Breast epithelium (tissue), 4 donors: ENCODE measurements at regions not wholly inside any gene's neighbourhood (a gene's known extent, or its start where the extent isn't known, plus 50 kb on each side); places are given as distances from the start of the nearest gene placed in this dataset.

Experiments used
- DNase-seq, 2 donors: peaks; one replicate each; pipeline ENCODE4 v3.0.0-alpha.2; 2019; ENCODE audit warnings: low spot score in 2 of 2
- H3K27ac ChIP-seq, 2 donors: fragments of 200-600 bp; sonication (generic) in 1 of 2; one replicate each; pipeline ENCODE4 v1.5.1; 2016 to 2019; ENCODE audit warnings: mild to moderate bottlenecking in 1 of 2
- H3K27me3 ChIP-seq, 2 donors: fragments of 200-600 bp; sonication (generic) in 1 of 2; one replicate each; pipeline versions ENCODE4 v1.5.1 to v1.6.0; 2017 to 2019; ENCODE audit warnings: control low read depth in 1 of 2, mild to moderate bottlenecking in 1 of 2
- H3K36me3 ChIP-seq: fragments of 200-600 bp; one replicate; pipeline ENCODE4 v1.5.1; 2019
- H3K4me1 ChIP-seq, 2 donors: fragments of 200-600 bp; sonication (generic); one replicate each; pipeline ENCODE4 v1.5.1; 2016 to 2019; ENCODE audit warnings: control low read depth in 1 of 2
- H3K4me3 ChIP-seq, 3 donors: fragments of 200-600 bp; sonication (generic); 1 replicate in 2 of 3; 2 replicates in 1 of 3; pipeline ENCODE4 v1.5.1; 2016 to 2019; ENCODE audit warnings: mild to moderate bottlenecking in 3 of 3, moderate library complexity in 2 of 3
- H3K9me3 ChIP-seq, 2 donors: fragments of 200-600 bp; sonication (generic) in 1 of 2; one replicate each; pipeline ENCODE4 v1.5.1; 2016 to 2019; ENCODE audit warnings: control low read depth in 1 of 2
- CTCF ChIP-seq, 3 donors: fragments of 450-650 bp; IDR thresholded peaks; one replicate each; pipeline ENCODE4 v1.5.1; 2016 to 2017; ENCODE audit warnings: antibody characterized with exemption in 3 of 3, mild to moderate bottlenecking in 3 of 3, moderate library complexity in 3 of 3
- POLR2A ChIP-seq: fragments of 450-650 bp; IDR thresholded peaks from one replicate; pipeline ENCODE4 v1.6.1; 2016; ENCODE audit warnings: antibody characterized with exemption, mild to moderate bottlenecking, moderate library complexity
- POLR2AphosphoS5 ChIP-seq, 3 donors: sonication (generic); formaldehyde crosslinking; IDR thresholded peaks; one replicate each; pipeline ENCODE4 v1.6.1; 2017; ENCODE audit warnings: antibody characterized with exemption in 3 of 3
- intact Hi-C: fragments of 100-400 bp; cut with DNase I; formaldehyde crosslinking; loops from one replicate; pipeline ENCODE4 v1.15.1; 2023; ENCODE audit warnings: low total_unique reads

- no peaks in the 10 kb centered on the region for H3K9me3 ChIP-seq
These were observed 604.1 kb upstream of the JAG1 start for GRCh38 chr20:11277858-11278257.

GRCh38 chr20:11278461-11278860 is 604.7 kb upstream of the JAG1 start:
- Histone ChIP-seq H3K27me3 (no peaks in the 10 kb centered on the region), H3K36me3 (no peaks in the 10 kb centered on the region), H3K4me1 (no peaks in the 10 kb centered on the region), H3K27ac (no peak overlapping the region), H3K4me3 (no peak overlapping the region), H3K9me3 (no peaks in the 10 kb centered on the region)
- TF ChIP-seq CTCF (IDR thresholded peaks at IDR 0.05) (no peak), POLR2AphosphoS5 (IDR thresholded peaks at IDR 0.05) (no peak), POLR2A (no peak)
- no peak for DNase-seq
- intact Hi-C loops, result no loop called here

More at GRCh38 chr20:11277858-11278257, 604.1 kb upstream of the JAG1 start:
- H3K4me1 ChIP-seq, result no peaks in the 10 kb centered on the region
- no peaks in the 10 kb centered on the region for H3K36me3 ChIP-seq
- H3K27ac ChIP-seq, result no peak overlapping the region
- intact Hi-C loops, result no loop called here
- H3K27me3 ChIP-seq, result no peaks in the 10 kb centered on the region
- DNase-seq, result no peak
- no peak overlapping the region for H3K4me3 ChIP-seq
- TF ChIP-seq POLR2AphosphoS5 (IDR thresholded peaks at IDR 0.05), result no peak
- TF ChIP-seq POLR2A, result no peak
- TF ChIP-seq CTCF (IDR thresholded peaks at IDR 0.05), result no peak

- H3K36me3 ChIP-seq, result no peaks in the 10 kb centered on the region
- H3K4me1 ChIP-seq, result no peaks in the 10 kb centered on the region
- DNase-seq, result no peak
- H3K4me3 ChIP-seq, result no peak overlapping the region
- H3K27me3 ChIP-seq, result no peaks in the 10 kb centered on the region
- no peak overlapping the region for H3K27ac ChIP-seq
- intact Hi-C loops, result no loop called here
- no peaks in the 10 kb centered on the region for H3K9me3 ChIP-seq
- no peak for TF ChIP-seq CTCF (IDR thresholded peaks at IDR 0.05)
- no peak for TF ChIP-seq POLR2A
- TF ChIP-seq POLR2AphosphoS5 (IDR thresholded peaks at IDR 0.05), result no peak
These were observed 607.4 kb upstream of the JAG1 start for GRCh38 chr20:11281240-11281639.

- TF ChIP-seq POLR2AphosphoS5 (IDR thresholded peaks at IDR 0.05) (no peak), CTCF (IDR thresholded peaks at IDR 0.05) (no peak), POLR2A (no peak)
- H3K4me1 ChIP-seq, result no peaks in the 10 kb centered on the region
These were observed 608.0 kb upstream of the JAG1 start for GRCh38 chr20:11281768-11282167.

GRCh38 chr20:11287126-11287525 is 613.3 kb upstream of the JAG1 start:
- TF ChIP-seq CTCF (IDR thresholded peaks at IDR 0.05) (no peak), POLR2AphosphoS5 (IDR thresholded peaks at IDR 0.05) (no peak), POLR2A (no peak)
- H3K27me3 ChIP-seq, result no peaks in the 10 kb centered on the region
- H3K4me3 ChIP-seq, result no peak overlapping the region
- no peak for DNase-seq
- no peaks in the 10 kb centered on the region for H3K4me1 ChIP-seq
- H3K27ac ChIP-seq, result no peak overlapping the region
- H3K36me3 ChIP-seq, result no peaks in the 10 kb centered on the region
- intact Hi-C loops, result no loop called here
- no peaks in the 10 kb centered on the region for H3K9me3 ChIP-seq

More at GRCh38 chr20:11281768-11282167, 608.0 kb upstream of the JAG1 start:
- no peak for DNase-seq
- intact Hi-C loops, result no loop called here
- no peaks in the 10 kb centered on the region for H3K27me3 ChIP-seq
- H3K9me3 ChIP-seq, result no peaks in the 10 kb centered on the region
- H3K4me3 ChIP-seq, result no peak overlapping the region
- H3K36me3 ChIP-seq, result no peaks in the 10 kb centered on the region
- H3K27ac ChIP-seq, result no peak overlapping the region
